ENCODE measurements at regions not wholly inside any gene's neighbourhood (a gene's known extent, or its start where the extent isn't known, plus 50 kb on each side); places are given as distances from the start of the nearest gene placed in this dataset.

GRCh38 chr1:73736125-73736524, 461.9 kb downstream of the LRRIQ3 start:
- Histone ChIP-seq H3K27ac (no peak overlapping the region), H3K9me3 (no peaks in the 10 kb centered on the region), H3K4me1 (no peaks in the 10 kb centered on the region), H3K4me3 (no peak overlapping the region), H3K4me2 (no peak overlapping the region)
- no peak for DNase-seq (ENCODE audit: low read depth in 1 of 2, low spot score in 1 of 2)
- POLR2A ChIA-PET, result no interaction called here
- 3% methylated on average over 2 of the region's 2 CpGs for WGBS (ENCODE audit: missing lambda C conversion rate)
- no peak for TF ChIP-seq FOXS1 (CRISPR knock-in tag; IDR thresholded peaks at IDR 0.05)
- TF ChIP-seq HOXB13 (CRISPR knock-in tag; IDR thresholded peaks at IDR 0.05; ENCODE audit: low read depth), result no peak
- no peak for TF ChIP-seq SREBF2 (IDR thresholded peaks at IDR 0.05)
- TF ChIP-seq, protein P1, sequence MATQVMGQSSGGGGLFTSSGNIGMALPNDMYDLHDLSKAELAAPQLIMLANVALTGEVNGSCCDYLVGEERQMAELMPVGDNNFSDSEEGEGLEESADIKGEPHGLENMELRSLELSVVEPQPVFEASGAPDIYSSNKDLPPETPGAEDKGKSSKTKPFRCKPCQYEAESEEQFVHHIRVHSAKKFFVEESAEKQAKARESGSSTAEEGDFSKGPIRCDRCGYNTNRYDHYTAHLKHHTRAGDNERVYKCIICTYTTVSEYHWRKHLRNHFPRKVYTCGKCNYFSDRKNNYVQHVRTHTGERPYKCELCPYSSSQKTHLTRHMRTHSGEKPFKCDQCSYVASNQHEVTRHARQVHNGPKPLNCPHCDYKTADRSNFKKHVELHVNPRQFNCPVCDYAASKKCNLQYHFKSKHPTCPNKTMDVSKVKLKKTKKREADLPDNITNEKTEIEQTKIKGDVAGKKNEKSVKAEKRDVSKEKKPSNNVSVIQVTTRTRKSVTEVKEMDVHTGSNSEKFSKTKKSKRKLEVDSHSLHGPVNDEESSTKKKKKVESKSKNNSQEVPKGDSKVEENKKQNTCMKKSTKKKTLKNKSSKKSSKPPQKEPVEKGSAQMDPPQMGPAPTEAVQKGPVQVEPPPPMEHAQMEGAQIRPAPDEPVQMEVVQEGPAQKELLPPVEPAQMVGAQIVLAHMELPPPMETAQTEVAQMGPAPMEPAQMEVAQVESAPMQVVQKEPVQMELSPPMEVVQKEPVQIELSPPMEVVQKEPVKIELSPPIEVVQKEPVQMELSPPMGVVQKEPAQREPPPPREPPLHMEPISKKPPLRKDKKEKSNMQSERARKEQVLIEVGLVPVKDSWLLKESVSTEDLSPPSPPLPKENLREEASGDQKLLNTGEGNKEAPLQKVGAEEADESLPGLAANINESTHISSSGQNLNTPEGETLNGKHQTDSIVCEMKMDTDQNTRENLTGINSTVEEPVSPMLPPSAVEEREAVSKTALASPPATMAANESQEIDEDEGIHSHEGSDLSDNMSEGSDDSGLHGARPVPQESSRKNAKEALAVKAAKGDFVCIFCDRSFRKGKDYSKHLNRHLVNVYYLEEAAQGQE (IDR thresholded peaks at IDR 0.05), result no peak
- no peak for TF ChIP-seq EHMT2 (IDR thresholded peaks at IDR 0.05; ENCODE audit: low read depth)
- TF ChIP-seq MAZ (IDR thresholded peaks at IDR 0.05; ENCODE audit: borderline replicate concordance, low read depth, low read length), result no peak
- no peak for TF ChIP-seq ZC3H11A (IDR thresholded peaks at IDR 0.05)
- TF ChIP-seq SMC3 (IDR thresholded peaks at IDR 0.05), result no peak
- TF ChIP-seq CEBPB (IDR thresholded peaks at IDR 0.05), result no peak
- TF ChIP-seq, protein P2, sequence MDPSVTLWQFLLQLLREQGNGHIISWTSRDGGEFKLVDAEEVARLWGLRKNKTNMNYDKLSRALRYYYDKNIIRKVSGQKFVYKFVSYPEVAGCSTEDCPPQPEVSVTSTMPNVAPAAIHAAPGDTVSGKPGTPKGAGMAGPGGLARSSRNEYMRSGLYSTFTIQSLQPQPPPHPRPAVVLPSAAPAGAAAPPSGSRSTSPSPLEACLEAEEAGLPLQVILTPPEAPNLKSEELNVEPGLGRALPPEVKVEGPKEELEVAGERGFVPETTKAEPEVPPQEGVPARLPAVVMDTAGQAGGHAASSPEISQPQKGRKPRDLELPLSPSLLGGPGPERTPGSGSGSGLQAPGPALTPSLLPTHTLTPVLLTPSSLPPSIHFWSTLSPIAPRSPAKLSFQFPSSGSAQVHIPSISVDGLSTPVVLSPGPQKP (IDR thresholded peaks at IDR 0.05; ENCODE audit: low read depth, low read length), result no peak
- no peak for TF ChIP-seq FOSL2 (IDR thresholded peaks at IDR 0.05)
- no peak for TF ChIP-seq FOSL2 (CRISPR knock-in tag; IDR thresholded peaks at IDR 0.05)
- no peak for FAIRE-seq
- no peak for ATAC-seq
- CTCF ChIA-PET, result no interaction called here

- no peak for FAIRE-seq
- POLR2A ChIA-PET, result no interaction called here
Observed at GRCh38 chr1:73727036-73727435, 470.9 kb downstream of the LRRIQ3 start.

More at GRCh38 chr1:73727036-73727435, 470.9 kb downstream of the LRRIQ3 start:
- no peaks in the 10 kb centered on the region for H3K4me1 ChIP-seq
- ATAC-seq, result no peak
- CTCF ChIA-PET, result no interaction called here
- H3K4me3 ChIP-seq, result no peak overlapping the region
- H3K4me2 ChIP-seq, result no peak overlapping the region
- H3K9me3 ChIP-seq, result no peaks in the 10 kb centered on the region
- DNase-seq (ENCODE audit: low read depth in 1 of 2, low spot score in 1 of 2), result no peak
- no peak overlapping the region for H3K27ac ChIP-seq
- TF ChIP-seq KDM1A (IDR thresholded peaks at IDR 0.05; ENCODE audit: low read depth), result no peak
- TF ChIP-seq SMC3 (IDR thresholded peaks at IDR 0.05), result no peak
- TF ChIP-seq MAFK (IDR thresholded peaks at IDR 0.05; ENCODE audit: partially characterized antibody), result no peak
- no peak for TF ChIP-seq RNF2 (IDR thresholded peaks at IDR 0.05; ENCODE audit: borderline replicate concordance, low read depth)
- TF ChIP-seq HDAC2 (IDR thresholded peaks at IDR 0.05), result no peak
- TF ChIP-seq, protein P3, sequence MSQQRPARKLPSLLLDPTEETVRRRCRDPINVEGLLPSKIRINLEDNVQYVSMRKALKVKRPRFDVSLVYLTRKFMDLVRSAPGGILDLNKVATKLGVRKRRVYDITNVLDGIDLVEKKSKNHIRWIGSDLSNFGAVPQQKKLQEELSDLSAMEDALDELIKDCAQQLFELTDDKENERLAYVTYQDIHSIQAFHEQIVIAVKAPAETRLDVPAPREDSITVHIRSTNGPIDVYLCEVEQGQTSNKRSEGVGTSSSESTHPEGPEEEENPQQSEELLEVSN (IDR thresholded peaks at IDR 0.05; ENCODE audit: borderline replicate concordance, low read depth), result no peak
- TF ChIP-seq HEYL (CRISPR knock-in tag; IDR thresholded peaks at IDR 0.05), result no peak
- TF ChIP-seq TFCP2L1 (CRISPR knock-in tag; IDR thresholded peaks at IDR 0.05), result no peak
- no peak for TF ChIP-seq GATA3 (IDR thresholded peaks at IDR 0.05; ENCODE audit: borderline replicate concordance)
- TF ChIP-seq PHF8 (IDR thresholded peaks at IDR 0.05; ENCODE audit: borderline replicate concordance, low read depth), result no peak
- TF ChIP-seq POLR2A (IDR thresholded peaks at IDR 0.05; ENCODE audit: low read length), result no peak
- no peak for TF ChIP-seq ZNF302 (CRISPR knock-in tag; IDR thresholded peaks at IDR 0.05)
- no peak for TF ChIP-seq KDM5A (IDR thresholded peaks at IDR 0.05)
- TF ChIP-seq NPAS2 (CRISPR knock-in tag; IDR thresholded peaks at IDR 0.05; ENCODE audit: borderline replicate concordance), result no peak
- TF ChIP-seq CHD2 (IDR thresholded peaks at IDR 0.05; ENCODE audit: low read length, partially characterized antibody), result no peak
- no peak for TF ChIP-seq CBX8 (IDR thresholded peaks at IDR 0.05)
- TF ChIP-seq RCOR1 (IDR thresholded peaks at IDR 0.05; ENCODE audit: low read depth, low read length), result no peak
- no peak for TF ChIP-seq CTCF (IDR thresholded peaks at IDR 0.05)
- no peak for TF ChIP-seq PBX3 (IDR thresholded peaks at IDR 0.05)
- no peak for TF ChIP-seq ZC3H11A (IDR thresholded peaks at IDR 0.05)
